Ectodermal cell (in vitro differentiated cells): ENCODE measurements at regions not wholly inside any gene's neighbourhood (a gene's known extent, or its start where the extent isn't known, plus 50 kb on each side); places are given as distances from the start of the nearest gene placed in this dataset.
"Not testable (repeated sequence)": the region's sequence is repeated elsewhere in the genome, so short reads cannot be mapped to it uniquely, and the experiment has no call there.

Experiments used
- H3K27ac ChIP-seq: 2 replicates; pipeline ENCODE4 v1.7.0; 2013; ENCODE audit warnings: mild to moderate bottlenecking, low read depth, low read length; ENCODE audit not compliant: insufficient read depth, poor library complexity, severe bottlenecking
- H3K27me3 ChIP-seq: 2 replicates; pipeline ENCODE4 v1.7.0; 2013; ENCODE audit warnings: mild to moderate bottlenecking, low read length; ENCODE audit not compliant: insufficient read depth, control insufficient read depth, poor library complexity, severe bottlenecking
- H3K36me3 ChIP-seq: one replicate; pipeline ENCODE4 v1.7.0; 2013; ENCODE audit warnings: low read length; ENCODE audit not compliant: control insufficient read depth, insufficient read depth
- H3K4me1 ChIP-seq: one replicate; pipeline ENCODE4 v1.7.0; 2013; ENCODE audit warnings: low read length; ENCODE audit not compliant: control insufficient read depth, insufficient read depth
- H3K4me3 ChIP-seq: 2 replicates; pipeline ENCODE4 v1.7.0; 2013; ENCODE audit warnings: low read depth, low read length, control low read depth; ENCODE audit not compliant: insufficient read depth
- H3K9me3 ChIP-seq: 2 replicates; pipeline ENCODE4 v1.7.0; 2013; ENCODE audit warnings: mild to moderate bottlenecking, low read length, moderate library complexity; ENCODE audit not compliant: control insufficient read depth
- WGBS, 2 experiments: methylation state at CpG; one replicate each; pipeline ENCODE4 v1.1.7; 2013; ENCODE audit warnings: missing lambda C conversion rate in 2 of 2; 5-methylcytosine and 5-hydroxymethylcytosine counted together

- Histone ChIP-seq H3K27ac (no peak overlapping the region), H3K4me3 (no peak overlapping the region), H3K4me1 (no peaks in the 10 kb centered on the region), H3K36me3 (no peaks in the 10 kb centered on the region), H3K9me3 (no peaks in the 10 kb centered on the region), H3K27me3 (no peaks in the 10 kb centered on the region)
- WGBS, 2 experiments, result 91 to 96% methylated on average over 10 of the region's 10 CpGs
Observed at GRCh38 chr10:85459906-85460305, 906.7 kb downstream of the GRID1 start.

DNA sequence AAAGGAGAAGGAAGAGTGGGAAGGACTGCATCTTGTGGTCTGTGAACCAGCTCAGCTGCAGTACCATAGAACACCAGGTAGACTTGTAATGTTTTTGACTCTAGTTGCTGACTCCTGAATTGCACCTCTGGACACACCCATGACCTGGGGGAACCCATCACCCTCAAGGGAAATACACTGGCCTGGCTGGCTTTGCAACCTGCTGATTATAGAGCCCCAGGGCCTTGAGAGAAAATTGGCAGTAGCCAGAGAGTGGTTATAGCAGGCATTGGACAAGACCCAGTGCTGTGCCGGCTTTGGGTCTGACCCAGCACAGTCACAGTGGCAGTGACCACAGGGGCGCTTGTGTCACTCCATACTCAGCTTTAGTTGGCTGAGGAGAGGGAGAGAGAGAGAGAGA is 902.3 kb downstream of the GRID1 start:
- H3K36me3 ChIP-seq, result no peaks in the 10 kb centered on the region
- H3K27ac ChIP-seq, result no peak overlapping the region
- WGBS, 2 experiments, result 92 to 97% methylated on average over 2 of the region's 2 CpGs
- no peak overlapping the region for H3K4me3 ChIP-seq
- H3K4me1 ChIP-seq, result no peaks in the 10 kb centered on the region
- H3K27me3 ChIP-seq, result no peaks in the 10 kb centered on the region
- no peaks in the 10 kb centered on the region for H3K9me3 ChIP-seq

- Histone ChIP-seq H3K4me3 (no peak overlapping the region), H3K4me1 (no peaks in the 10 kb centered on the region), H3K27ac (no peak overlapping the region), H3K36me3 (no peaks in the 10 kb centered on the region), H3K27me3 (no peaks in the 10 kb centered on the region), H3K9me3 (no peaks in the 10 kb centered on the region)
- WGBS, 2 experiments, result no CpG with 5 or more reads among the region's 1 CpG
Observed at GRCh38 chr10:85477979-85478378, 888.6 kb downstream of the GRID1 start.

DNA sequence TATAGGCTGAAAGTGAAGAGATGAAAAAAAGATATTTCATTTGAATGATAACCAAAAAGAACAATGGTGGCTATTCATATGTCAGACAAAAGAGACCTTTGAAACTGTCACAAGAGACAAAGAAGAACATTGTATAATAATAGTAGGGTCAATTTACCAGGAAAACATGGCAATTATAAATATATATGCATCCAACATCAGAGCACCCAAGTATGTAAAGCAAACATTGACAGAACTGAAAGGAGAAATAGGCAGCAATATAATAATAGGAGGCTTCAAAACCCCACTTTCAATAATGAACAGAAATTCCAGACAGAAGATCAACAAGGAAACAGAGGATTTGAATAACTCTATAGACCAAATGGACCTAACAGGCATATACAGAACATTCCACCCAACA is 876.2 kb downstream of the GRID1 start:
- Histone ChIP-seq H3K36me3 (no peaks in the 10 kb centered on the region), H3K9me3 (no peaks in the 10 kb centered on the region), H3K27me3 (no peaks in the 10 kb centered on the region), H3K4me3 (no peak overlapping the region), H3K27ac (no peak overlapping the region), H3K4me1 (peaks cover 11% of the 10 kb centered on the region)

GRCh38 chr10:85491652-85492051 is 874.9 kb downstream of the GRID1 start:
- no peak overlapping the region for H3K4me3 ChIP-seq
- 76 to 78% methylated on average over 5 of the region's 5 CpGs for WGBS, 2 experiments
- no peaks in the 10 kb centered on the region for H3K36me3 ChIP-seq
- H3K9me3 ChIP-seq, result no peaks in the 10 kb centered on the region
- H3K4me1 ChIP-seq, result peaks cover 11% of the 10 kb centered on the region
- no peaks in the 10 kb centered on the region for H3K27me3 ChIP-seq
- no peak overlapping the region for H3K27ac ChIP-seq

DNA sequence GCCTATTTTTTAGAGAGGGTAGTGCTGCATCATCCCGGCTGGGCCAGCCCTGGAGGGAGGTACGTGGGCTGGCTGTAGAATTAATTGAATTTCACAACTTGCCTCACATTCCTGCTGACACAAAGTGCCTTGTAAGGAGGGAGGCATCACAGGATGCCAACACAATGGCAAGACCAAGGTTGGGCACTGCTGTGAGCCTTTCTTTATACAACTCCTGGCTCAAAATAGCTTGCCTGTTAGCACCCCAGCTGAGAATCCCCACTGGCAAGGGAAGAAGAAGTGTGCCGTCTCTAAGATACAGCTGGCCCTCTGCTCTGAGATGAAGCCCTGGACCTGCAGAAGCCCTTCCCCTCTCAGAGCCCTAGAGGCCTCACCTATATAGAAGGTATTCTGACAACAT is 873.9 kb downstream of the GRID1 start:
- no peaks in the 10 kb centered on the region for H3K9me3 ChIP-seq
- 1 to 7% methylated on average over 3 of the region's 3 CpGs for WGBS, 2 experiments
- H3K4me3 ChIP-seq, result no peak overlapping the region
- no peaks in the 10 kb centered on the region for H3K27me3 ChIP-seq
- H3K36me3 ChIP-seq, result no peaks in the 10 kb centered on the region
- H3K4me1 ChIP-seq, result peaks cover 11% of the 10 kb centered on the region
- no peak overlapping the region for H3K27ac ChIP-seq

- Histone ChIP-seq H3K27ac (no peak overlapping the region), H3K4me3 (no peak overlapping the region)
- 65 to 80% methylated on average over 3 of the region's 3 CpGs for WGBS, 2 experiments
Observed at GRCh38 chr10:85493703-85494102, 872.9 kb downstream of the GRID1 start.

GRCh38 chr10:85504641-85505040 is 862.0 kb downstream of the GRID1 start:
- not testable (repeated sequence) for H3K9me3 ChIP-seq, H3K36me3 ChIP-seq, H3K27me3 ChIP-seq, H3K4me3 ChIP-seq, H3K4me1 ChIP-seq, H3K27ac ChIP-seq
- 92 to 95% methylated on average over 10 of the region's 10 CpGs for WGBS, 2 experiments

More at GRCh38 chr10:85493703-85494102, 872.9 kb downstream of the GRID1 start:
- H3K4me1 ChIP-seq, result peaks cover 11% of the 10 kb centered on the region
- H3K9me3 ChIP-seq, result no peaks in the 10 kb centered on the region
- no peaks in the 10 kb centered on the region for H3K27me3 ChIP-seq
- H3K36me3 ChIP-seq, result no peaks in the 10 kb centered on the region

- 87 to 91% methylated on average over 2 of the region's 2 CpGs for WGBS, 2 experiments
- Histone ChIP-seq H3K27ac (no peak overlapping the region), H3K4me1 (no peaks in the 10 kb centered on the region)
Observed at GRCh38 chr10:85508159-85508558, 858.4 kb downstream of the GRID1 start.

DNA sequence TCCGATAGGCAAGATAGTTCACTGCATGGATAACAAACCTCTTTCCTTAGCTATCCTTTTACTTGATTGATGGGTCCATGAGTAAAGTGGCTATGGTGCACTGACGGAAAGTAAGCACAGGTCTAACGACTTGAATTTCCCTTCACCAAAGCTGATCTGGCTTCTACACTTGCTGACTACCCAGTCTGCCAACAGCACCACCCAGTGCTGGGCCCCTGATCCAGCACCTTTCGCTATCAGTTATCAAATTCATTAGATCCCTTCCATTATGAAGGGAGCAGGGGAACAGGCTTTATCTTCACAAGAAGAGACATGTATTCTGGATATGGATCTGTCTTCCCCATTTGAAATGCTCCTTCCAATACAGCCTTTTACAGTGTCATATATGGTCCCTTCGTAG is 855.9 kb downstream of the GRID1 start:
- no peak overlapping the region for H3K27ac ChIP-seq
- no peaks in the 10 kb centered on the region for H3K9me3 ChIP-seq
- H3K36me3 ChIP-seq, result no peaks in the 10 kb centered on the region
- WGBS, 2 experiments, result 84 to 90% methylated on average over 5 of the region's 5 CpGs
- H3K27me3 ChIP-seq, result no peaks in the 10 kb centered on the region
- H3K4me1 ChIP-seq, result peaks cover 4% of the 10 kb centered on the region
- no peak overlapping the region for H3K4me3 ChIP-seq

More at GRCh38 chr10:85508159-85508558, 858.4 kb downstream of the GRID1 start:
- no peaks in the 10 kb centered on the region for H3K27me3 ChIP-seq
- H3K9me3 ChIP-seq, result peaks cover 2% of the 10 kb centered on the region
- no peak overlapping the region for H3K4me3 ChIP-seq
- H3K36me3 ChIP-seq, result no peaks in the 10 kb centered on the region

GRCh38 chr10:85513436-85513835 is 853.2 kb downstream of the GRID1 start:
- H3K9me3 ChIP-seq, result no peaks in the 10 kb centered on the region
- no peak overlapping the region for H3K4me3 ChIP-seq
- no peaks in the 10 kb centered on the region for H3K36me3 ChIP-seq

More at GRCh38 chr10:85513436-85513835, 853.2 kb downstream of the GRID1 start:
- H3K27ac ChIP-seq, result no peak overlapping the region
- H3K4me1 ChIP-seq, result peaks cover 4% of the 10 kb centered on the region
- H3K27me3 ChIP-seq, result no peaks in the 10 kb centered on the region
- WGBS, 2 experiments, result 20 to 29% methylated on average over 1 of the region's 1 CpG
